WERI-Rb-1 (cell line): ENCODE measurements at regions not wholly inside any gene's neighbourhood (a gene's known extent, or its start where the extent isn't known, plus 50 kb on each side); places are given as distances from the start of the nearest gene placed in this dataset.

Source experiments
- DNase-seq: peaks from one replicate; pipeline ENCODE4 v3.0.0-alpha.2; 2020
- H3K27ac ChIP-seq: fragments of 250-450 bp; sonication (Bioruptor Pico); 2 replicates; pipeline ENCODE4 v1.5.1; 2020; ENCODE audit warnings: mild to moderate bottlenecking, moderate library complexity
- H3K27me3 ChIP-seq: fragments of 250-450 bp; sonication (Bioruptor Pico); 2 replicates; pipeline ENCODE4 v1.5.1; 2021; ENCODE audit warnings: mild to moderate bottlenecking, low read depth, moderate library complexity; ENCODE audit not compliant: insufficient read depth, severe bottlenecking
- H3K36me3 ChIP-seq: fragments of 250-450 bp; sonication (Bioruptor Pico); 2 replicates; pipeline ENCODE4 v1.5.1; 2020; ENCODE audit warnings: mild to moderate bottlenecking, moderate library complexity
- H3K4me3 ChIP-seq: 2 replicates; pipeline ENCODE4 v1.5.1; 2011; ENCODE audit warnings: low read depth, mild to moderate bottlenecking, control low read depth, low read length
- H3K9me3 ChIP-seq: fragments of 250-450 bp; sonication (Bioruptor Pico); 2 replicates; pipeline ENCODE4 v1.5.1; 2021; ENCODE audit warnings: mild to moderate bottlenecking, moderate library complexity; ENCODE audit not compliant: severe bottlenecking
- TF ChIP-seq, protein P1 (sequence below): IDR thresholded peaks from 2 replicates; pipeline ENCODE4 v1.5.1; 2011; ENCODE audit warnings: low read depth, mild to moderate bottlenecking, control low read depth, inconsistent platforms, low read length

DNA sequence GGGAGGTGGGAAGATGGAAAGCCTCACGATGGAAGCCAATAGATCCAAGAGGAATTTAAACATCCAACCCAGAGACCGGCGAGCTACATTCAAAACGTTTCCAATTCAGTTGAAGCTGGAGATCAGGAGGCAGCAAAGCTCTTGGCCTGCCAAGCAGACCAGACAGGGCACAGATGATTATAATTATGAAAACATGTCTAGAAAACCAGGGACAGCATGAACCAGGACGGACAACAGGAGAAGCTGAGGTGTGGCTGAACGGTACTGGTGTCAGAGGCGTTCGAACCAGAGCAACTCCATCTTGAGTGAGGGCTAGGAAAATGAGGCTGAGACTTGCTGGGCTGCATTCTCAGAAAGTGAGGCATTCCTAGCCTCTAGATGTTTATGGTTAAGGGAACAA is 102.2 kb upstream of the CCDC150 start:
- Histone ChIP-seq H3K27me3 (no peaks in the 10 kb centered on the region), H3K4me3 (no peak overlapping the region), H3K36me3 (no peaks in the 10 kb centered on the region), H3K27ac (no peak overlapping the region), H3K9me3 (no peaks in the 10 kb centered on the region)
- TF ChIP-seq, protein P1, sequence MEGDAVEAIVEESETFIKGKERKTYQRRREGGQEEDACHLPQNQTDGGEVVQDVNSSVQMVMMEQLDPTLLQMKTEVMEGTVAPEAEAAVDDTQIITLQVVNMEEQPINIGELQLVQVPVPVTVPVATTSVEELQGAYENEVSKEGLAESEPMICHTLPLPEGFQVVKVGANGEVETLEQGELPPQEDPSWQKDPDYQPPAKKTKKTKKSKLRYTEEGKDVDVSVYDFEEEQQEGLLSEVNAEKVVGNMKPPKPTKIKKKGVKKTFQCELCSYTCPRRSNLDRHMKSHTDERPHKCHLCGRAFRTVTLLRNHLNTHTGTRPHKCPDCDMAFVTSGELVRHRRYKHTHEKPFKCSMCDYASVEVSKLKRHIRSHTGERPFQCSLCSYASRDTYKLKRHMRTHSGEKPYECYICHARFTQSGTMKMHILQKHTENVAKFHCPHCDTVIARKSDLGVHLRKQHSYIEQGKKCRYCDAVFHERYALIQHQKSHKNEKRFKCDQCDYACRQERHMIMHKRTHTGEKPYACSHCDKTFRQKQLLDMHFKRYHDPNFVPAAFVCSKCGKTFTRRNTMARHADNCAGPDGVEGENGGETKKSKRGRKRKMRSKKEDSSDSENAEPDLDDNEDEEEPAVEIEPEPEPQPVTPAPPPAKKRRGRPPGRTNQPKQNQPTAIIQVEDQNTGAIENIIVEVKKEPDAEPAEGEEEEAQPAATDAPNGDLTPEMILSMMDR: no peak
- no peak for DNase-seq

GRCh38 chr2:196538189-196538588 is 101.3 kb upstream of the CCDC150 start:
- H3K27ac ChIP-seq: no peak overlapping the region
- no peaks in the 10 kb centered on the region for H3K9me3 ChIP-seq
- TF ChIP-seq, protein P1: no peak
- H3K36me3 ChIP-seq: no peaks in the 10 kb centered on the region
- H3K4me3 ChIP-seq: no peak overlapping the region
- H3K27me3 ChIP-seq: no peaks in the 10 kb centered on the region
- DNase-seq: no peak

- no peak overlapping the region for H3K27ac ChIP-seq
- no peaks in the 10 kb centered on the region for H3K9me3 ChIP-seq
Measured at GRCh38 chr2:196538646-196539045, 100.9 kb upstream of the CCDC150 start.

DNA sequence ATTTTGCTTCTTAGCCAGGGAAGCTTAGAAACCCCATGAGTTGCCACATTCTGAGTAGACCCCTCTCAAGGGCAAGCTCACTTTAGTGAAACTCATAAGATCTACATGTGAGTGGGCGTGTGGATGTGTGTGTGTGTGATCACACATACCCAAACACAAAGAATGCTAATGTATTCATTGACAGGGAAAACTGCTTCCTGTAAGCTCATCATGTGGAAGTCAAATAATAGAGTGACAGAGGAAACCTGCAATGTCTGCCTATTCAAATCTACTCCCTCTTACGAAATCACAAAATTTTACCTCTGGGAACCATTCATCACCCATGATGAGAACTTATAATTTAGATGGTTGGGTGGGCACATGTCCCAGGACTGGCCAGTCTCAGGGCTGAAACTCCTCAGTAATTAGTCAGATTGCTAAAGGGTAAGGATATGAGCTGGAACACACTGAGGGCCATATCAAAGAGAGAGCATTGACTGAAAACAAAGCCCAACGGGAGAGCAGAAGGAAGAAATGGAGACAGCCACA is 94.5 kb upstream of the CCDC150 start:
- DNase-seq: no peak
- Histone ChIP-seq H3K27ac (no peak overlapping the region), H3K27me3 (no peaks in the 10 kb centered on the region), H3K36me3 (no peaks in the 10 kb centered on the region), H3K4me3 (no peak overlapping the region), H3K9me3 (no peaks in the 10 kb centered on the region)
- TF ChIP-seq, protein P1: no peak

More at GRCh38 chr2:196538646-196539045, 100.9 kb upstream of the CCDC150 start:
- no peaks in the 10 kb centered on the region for H3K36me3 ChIP-seq
- H3K27me3 ChIP-seq: no peaks in the 10 kb centered on the region
- no peak for DNase-seq
- TF ChIP-seq, protein P1: no peak
- no peak overlapping the region for H3K4me3 ChIP-seq

- Histone ChIP-seq H3K9me3 (no peaks in the 10 kb centered on the region), H3K36me3 (no peaks in the 10 kb centered on the region), H3K27me3 (no peaks in the 10 kb centered on the region), H3K27ac (no peak overlapping the region), H3K4me3 (no peak overlapping the region)
- TF ChIP-seq, protein P1: no peak
- no peak for DNase-seq
Measured at GRCh38 chr2:196546151-196546919, 93.2 kb upstream of the CCDC150 start.
